ENCODE measurements at regions not wholly inside any gene's neighbourhood (a gene's known extent, or its start where the extent isn't known, plus 50 kb on each side); places are given as distances from the start of the nearest gene placed in this dataset.

- Histone ChIP-seq H2AFZ (ENCODE audit: control insufficient read depth, low read depth, low read length) (no peak overlapping the region), H3K4me1 (ENCODE audit: control insufficient read depth, insufficient read depth, low read length) (no peaks in the 10 kb centered on the region), H4K20me1 (ENCODE audit: control insufficient read depth, insufficient read depth) (no peaks in the 10 kb centered on the region), H3K36me3 (ENCODE audit: control insufficient read depth in 2 of 2, insufficient read depth in 2 of 2, low read length in 1 of 2) (no peaks in the 10 kb centered on the region), H3K9me3 (replicated peaks; ENCODE audit: control insufficient read depth, insufficient read depth, low read length) (no peaks in the 10 kb centered on the region), H3K9ac (ENCODE audit: control insufficient read depth, insufficient read depth, low read length) (no peak overlapping the region), H3K79me2 (ENCODE audit: control insufficient read depth, insufficient read depth, low read length) (no peaks in the 10 kb centered on the region), H3K27ac (ENCODE audit: control insufficient read depth, insufficient read depth) (no peak overlapping the region), H3K4me2 (ENCODE audit: control insufficient read depth, insufficient read depth) (no peak overlapping the region), H3K4me3 (no peak overlapping the region), H3K27me3 (replicated peaks in 1 of 2; ENCODE audit: control insufficient read depth in 2 of 2, insufficient read depth in 2 of 2, low read length in 1 of 2) (no peaks in the 10 kb centered on the region)
- FAIRE-seq = no peak
- intact Hi-C loops (cut with micrococcal nuclease; ENCODE audit: unreplicated experiment) = no loop called here
- 45% methylated on average over 8 of the region's 8 CpGs for WGBS (ENCODE audit: insufficient coverage, insufficient replicate concordance, low lambda C conversion rate, missing lambda C conversion rate)
- ChIA-PET SMC1A (ENCODE audit: uncharacterized antibody, unreplicated experiment) (no interaction called here), RAD21 (ENCODE audit: unreplicated experiment) (no interaction called here), CTCF (interaction anchor here (0.6 to 0.7 kb wide), 2 partner anchors 11 to 736 kb away, joined by 3 read pairs; no protein-coding TSS in a partner anchor), POLR2A (no interaction called here)
- in situ Hi-C loops (cut with MboI) = no loop called here
- no TSS peak for BruUV-seq (replicated peaks)
- ATAC-seq = no peak
- no peak for DNase-seq (ENCODE audit: low read depth, low spot score)
- TF ChIP-seq IRF5 (IDR thresholded peaks at IDR 0.05; ENCODE audit: borderline replicate concordance) = no peak
- no peak for TF ChIP-seq CTCF (IDR thresholded peaks at IDR 0.05 in 2 of 3, conservative IDR thresholded peaks at IDR 0.05 in 1 of 3; ENCODE audit: control insufficient read depth in 2 of 3, extremely low read depth in 1 of 3, insufficient read depth in 1 of 3, low read depth in 3 of 3, low read length in 3 of 3)
- TF ChIP-seq ZBTB11 (CRISPR knock-in tag; IDR thresholded peaks at IDR 0.05) = no peak
- TF ChIP-seq ZBTB33 (IDR thresholded peaks at IDR 0.05) = no peak
- no peak for TF ChIP-seq IKZF2 (IDR thresholded peaks at IDR 0.05)
- no peak for TF ChIP-seq SREBF1 (IDR thresholded peaks at IDR 0.05; ENCODE audit: low read length)
- no peak for TF ChIP-seq SMAD1 (IDR thresholded peaks at IDR 0.05; ENCODE audit: low read depth, partially characterized antibody)
- no peak for TF ChIP-seq ZNF384 (IDR thresholded peaks at IDR 0.05; ENCODE audit: borderline replicate concordance, low read depth, low read length)
- no peak for TF ChIP-seq HDAC2 (IDR thresholded peaks at IDR 0.05)
- TF ChIP-seq TCF3 (IDR thresholded peaks at IDR 0.05; ENCODE audit: borderline replicate concordance, insufficient read depth, low read depth, low read length) = no peak
- no peak for TF ChIP-seq ZNF207 (IDR thresholded peaks at IDR 0.05; ENCODE audit: borderline replicate concordance)
- TF ChIP-seq ELK1 (IDR thresholded peaks at IDR 0.05; ENCODE audit: low read depth, low read length) = no peak
- no peak for TF ChIP-seq ESRRA (IDR thresholded peaks at IDR 0.05; ENCODE audit: low read length)
- no peak for TF ChIP-seq TCF12 (IDR thresholded peaks at IDR 0.05; ENCODE audit: low read depth, low read length)
- no peak for TF ChIP-seq NR2F1 (conservative IDR thresholded peaks at IDR 0.05)
Measured at GRCh38 chr16:73177729-73178295, 129.9 kb upstream of the ZFHX3 start.
